ENCODE measurements at regions not wholly inside any gene's neighbourhood (a gene's known extent, or its start where the extent isn't known, plus 50 kb on each side); places are given as distances from the start of the nearest gene placed in this dataset.

DNA sequence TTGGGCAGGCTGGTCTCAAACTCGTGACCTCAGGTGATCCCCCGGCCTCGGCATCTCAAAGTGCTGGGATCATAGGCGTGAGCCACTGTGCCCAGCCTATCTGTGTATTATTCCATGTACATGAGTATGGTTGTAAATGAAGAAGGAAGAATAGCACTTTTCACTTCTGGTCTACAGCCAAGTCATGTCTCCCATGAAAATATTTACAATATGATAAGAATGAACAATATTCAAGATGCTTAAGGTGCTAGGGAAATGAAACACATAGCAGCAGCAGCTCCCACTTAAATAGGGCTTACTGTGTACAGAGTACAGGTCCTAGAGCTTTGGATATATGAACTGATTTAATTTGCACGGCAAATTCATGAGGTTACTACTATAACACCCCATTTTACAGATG lies 70.3 kb upstream of the COL5A2 start:
- intact Hi-C loops (cut with DNase I), result no loop called here
- H3K27me3 ChIP-seq, result no peaks in the 10 kb centered on the region
- peaks cover 0 to 31% (median 6%) of the 10 kb centered on the region in 4 donors for H3K4me1 ChIP-seq
- no peaks in the 10 kb centered on the region for H3K9me3 ChIP-seq
- TF ChIP-seq EP300 (IDR thresholded peaks at IDR 0.05), result no peak
- TF ChIP-seq, protein P1, sequence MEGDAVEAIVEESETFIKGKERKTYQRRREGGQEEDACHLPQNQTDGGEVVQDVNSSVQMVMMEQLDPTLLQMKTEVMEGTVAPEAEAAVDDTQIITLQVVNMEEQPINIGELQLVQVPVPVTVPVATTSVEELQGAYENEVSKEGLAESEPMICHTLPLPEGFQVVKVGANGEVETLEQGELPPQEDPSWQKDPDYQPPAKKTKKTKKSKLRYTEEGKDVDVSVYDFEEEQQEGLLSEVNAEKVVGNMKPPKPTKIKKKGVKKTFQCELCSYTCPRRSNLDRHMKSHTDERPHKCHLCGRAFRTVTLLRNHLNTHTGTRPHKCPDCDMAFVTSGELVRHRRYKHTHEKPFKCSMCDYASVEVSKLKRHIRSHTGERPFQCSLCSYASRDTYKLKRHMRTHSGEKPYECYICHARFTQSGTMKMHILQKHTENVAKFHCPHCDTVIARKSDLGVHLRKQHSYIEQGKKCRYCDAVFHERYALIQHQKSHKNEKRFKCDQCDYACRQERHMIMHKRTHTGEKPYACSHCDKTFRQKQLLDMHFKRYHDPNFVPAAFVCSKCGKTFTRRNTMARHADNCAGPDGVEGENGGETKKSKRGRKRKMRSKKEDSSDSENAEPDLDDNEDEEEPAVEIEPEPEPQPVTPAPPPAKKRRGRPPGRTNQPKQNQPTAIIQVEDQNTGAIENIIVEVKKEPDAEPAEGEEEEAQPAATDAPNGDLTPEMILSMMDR (IDR thresholded peaks at IDR 0.05), result no peak
- no peak for TF ChIP-seq POLR2AphosphoS5 (IDR thresholded peaks at IDR 0.05)
- TF ChIP-seq POLR2A (IDR thresholded peaks at IDR 0.05; ENCODE audit: low read depth), result no peak
- no peak overlapping the region for H3K4me3 ChIP-seq
- WGBS, result 96% methylated on average over 5 of the region's 5 CpGs
- DNase-seq (ENCODE audit: extremely low spot score), result no peak
- H3K27ac ChIP-seq (replicated peaks in 1 of 4), result no peak overlapping the region
- no peaks in the 10 kb centered on the region for H3K36me3 ChIP-seq

DNA sequence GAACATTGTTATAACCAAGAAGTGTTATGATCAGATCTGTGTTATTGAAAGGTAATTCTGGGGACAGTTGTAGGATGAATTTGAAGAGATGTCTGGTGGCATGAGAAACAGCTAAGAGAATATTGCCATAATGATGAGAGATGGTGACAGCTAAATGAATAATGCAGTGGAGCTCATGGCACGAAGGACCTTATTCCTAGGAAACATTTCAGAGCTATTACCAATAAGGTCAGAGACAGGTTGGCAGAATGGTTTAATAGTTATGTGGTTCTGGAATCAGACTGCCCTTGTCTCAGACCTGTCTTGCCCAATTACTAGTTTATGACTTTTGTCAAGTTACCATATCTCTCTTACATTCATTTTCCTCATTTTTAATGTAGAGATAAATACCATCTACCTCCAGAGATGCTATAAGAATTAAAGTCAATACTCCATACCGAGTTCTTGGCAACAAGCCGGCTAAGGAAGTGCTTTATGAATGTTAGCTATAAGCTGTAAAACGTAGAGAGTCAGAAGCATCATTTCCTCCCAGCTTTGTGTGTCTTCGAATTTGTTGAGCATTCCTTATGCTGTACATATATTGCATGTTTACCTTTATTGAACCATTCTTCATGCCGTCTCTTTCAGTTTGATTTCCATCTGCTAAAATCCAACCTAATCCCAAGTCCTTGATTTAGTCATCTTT lies 73.6 kb upstream of the COL5A2 start:
- intact Hi-C loops (cut with DNase I), result no loop called here
- no peak for TF ChIP-seq EP300 (IDR thresholded peaks at IDR 0.05)
- TF ChIP-seq, protein P1 (IDR thresholded peaks at IDR 0.05), result no peak
- TF ChIP-seq POLR2AphosphoS5 (IDR thresholded peaks at IDR 0.05), result no peak
- no peak for TF ChIP-seq POLR2A (IDR thresholded peaks at IDR 0.05; ENCODE audit: low read depth)
- Histone ChIP-seq H3K27me3 (no peaks in the 10 kb centered on the region), H3K4me1 (peaks cover 0 to 33% (median 7%) of the 10 kb centered on the region in 4 donors), H3K27ac (replicated peaks in 1 of 4) (no peak overlapping the region), H3K4me3 (no peak overlapping the region), H3K9me3 (no peaks in the 10 kb centered on the region), H3K36me3 (no peaks in the 10 kb centered on the region)
- DNase-seq (ENCODE audit: extremely low spot score), result no peak
- 80% methylated on average over 6 of the region's 6 CpGs for WGBS

DNA sequence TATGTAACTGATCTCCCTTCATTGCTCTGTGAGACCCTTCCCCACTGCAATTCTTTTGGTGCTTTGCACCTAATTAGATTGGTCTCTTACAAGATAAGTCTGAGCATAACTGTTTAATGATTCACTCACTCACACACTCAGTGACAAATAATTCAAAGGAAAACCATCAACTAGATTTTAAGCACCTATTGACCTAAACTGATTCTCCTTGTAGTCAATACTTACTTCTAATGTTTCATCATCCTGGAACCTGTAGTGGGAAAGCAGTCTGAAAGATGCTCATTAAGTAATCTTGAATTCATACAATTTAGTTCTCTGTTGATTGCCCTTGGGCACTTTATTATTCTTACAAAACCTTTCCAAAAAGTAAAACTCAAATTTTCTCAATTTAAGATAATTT lies 74.3 kb upstream of the COL5A2 start:
- H3K9me3 ChIP-seq, result no peaks in the 10 kb centered on the region
- TF ChIP-seq, protein P1 (IDR thresholded peaks at IDR 0.05), result no peak
- no peak for TF ChIP-seq EP300 (IDR thresholded peaks at IDR 0.05)
- TF ChIP-seq POLR2AphosphoS5 (IDR thresholded peaks at IDR 0.05), result no peak
- no peak for TF ChIP-seq POLR2A (IDR thresholded peaks at IDR 0.05; ENCODE audit: low read depth)
- no peaks in the 10 kb centered on the region for H3K27me3 ChIP-seq
- H3K27ac ChIP-seq (replicated peaks in 1 of 4), result peak overlapping the region in 2 of 4 donors; percentile 19 to 28
- H3K4me1 ChIP-seq, result peaks cover 0 to 31% (median 10%) of the 10 kb centered on the region in 4 donors
- H3K36me3 ChIP-seq, result no peaks in the 10 kb centered on the region
- no peak for DNase-seq (ENCODE audit: extremely low spot score)
- intact Hi-C loops (cut with DNase I), result no loop called here
- H3K4me3 ChIP-seq, result no peak overlapping the region

DNA sequence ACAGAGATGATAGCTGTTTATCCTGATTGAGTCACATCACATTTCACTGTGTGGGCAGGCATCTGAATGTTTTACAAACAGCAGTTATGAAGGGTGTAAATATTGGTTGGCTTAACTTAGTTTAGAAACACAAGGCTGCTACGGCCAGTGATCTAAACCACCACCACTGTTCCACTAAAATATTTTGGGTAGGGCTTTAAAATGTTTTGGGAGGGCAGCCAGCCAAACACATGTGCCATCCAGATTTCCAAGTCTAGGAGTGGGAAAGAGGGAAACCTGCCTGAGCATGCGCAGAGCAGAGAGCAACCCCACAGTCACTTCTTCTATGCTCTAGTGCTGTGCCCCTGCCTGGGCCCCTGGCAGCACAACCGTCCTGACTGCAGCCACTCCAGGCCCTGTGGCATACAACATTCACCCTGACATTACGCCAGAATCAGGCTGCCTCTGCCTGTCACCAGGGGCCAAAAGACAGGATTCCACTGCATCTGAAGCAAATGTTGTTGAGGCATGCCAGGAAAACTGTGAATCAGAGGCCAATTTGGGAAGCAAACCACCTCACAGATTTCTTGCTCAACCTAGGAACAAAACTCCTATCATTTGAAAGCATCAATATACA lies 74.8 kb upstream of the COL5A2 start:
- no peak for DNase-seq (ENCODE audit: extremely low spot score)
- TF ChIP-seq POLR2A (IDR thresholded peaks at IDR 0.05; ENCODE audit: low read depth) (no peak), EP300 (IDR thresholded peaks at IDR 0.05) (no peak), POLR2AphosphoS5 (IDR thresholded peaks at IDR 0.05) (peak in 1 of 2 donors; percentile 17)
- TF ChIP-seq, protein P1 (IDR thresholded peaks at IDR 0.05), result no peak
- H3K36me3 ChIP-seq, result no peaks in the 10 kb centered on the region
- WGBS, result 61% methylated on average over 3 of the region's 4 CpGs
- intact Hi-C loops (cut with DNase I), result no loop called here
- peaks cover 0 to 36% (median 15%) of the 10 kb centered on the region in 4 donors for H3K4me1 ChIP-seq
- no peaks in the 10 kb centered on the region for H3K9me3 ChIP-seq
- peak overlapping the region in 3 of 4 donors; percentile 19 to 36 (median 28) for H3K27ac ChIP-seq (replicated peaks in 1 of 4)
- H3K4me3 ChIP-seq, result no peak overlapping the region
- no peaks in the 10 kb centered on the region for H3K27me3 ChIP-seq

All from esophagus muscularis mucosa (tissue), 4 donors.